Mesenteric fat pad (tissue), 1 donor: ENCODE measurements at regions not wholly inside any gene's neighbourhood (a gene's known extent, or its start where the extent isn't known, plus 50 kb on each side); places are given as distances from the start of the nearest gene placed in this dataset.
A peak's percentile ranks its signal among the peaks of the same experiment; 100 is the strongest.

Experiments
- DNase-seq: peaks from one replicate; pipeline ENCODE4 v3.0.0-alpha.2; 2020; ENCODE audit warnings: low spot score
- donor health status: DM: yes; HTN: yes; CAD: no.

- no peak for DNase-seq
Observed at GRCh38 chr6:92086750-92087149, 1332.6 kb downstream of the EPHA7 start.

- DNase-seq, result peak; percentile 37
Observed at GRCh38 chr6:92083914-92084313, 1335.4 kb downstream of the EPHA7 start.

GRCh38 chr6:92072387-92072786 lies 1347.0 kb downstream of the EPHA7 start:
- no peak for DNase-seq

- no peak for DNase-seq
Observed at GRCh38 chr6:92069781-92070180, 1349.6 kb downstream of the EPHA7 start.

GRCh38 chr6:92052513-92052912 lies 1366.8 kb downstream of the EPHA7 start:
- DNase-seq, result no peak

GRCh38 chr6:92050216-92050615 lies 1369.1 kb downstream of the EPHA7 start:
- no peak for DNase-seq

- no peak for DNase-seq
Observed at GRCh38 chr6:92047860-92048259, 1371.5 kb downstream of the EPHA7 start.

- no peak for DNase-seq
Observed at GRCh38 chr6:92047152-92047850, 1372.1 kb downstream of the EPHA7 start.

GRCh38 chr6:92044312-92044711 lies 1375.0 kb downstream of the EPHA7 start:
- no peak for DNase-seq

- DNase-seq, result no peak
Observed at GRCh38 chr6:92043777-92044176, 1375.6 kb downstream of the EPHA7 start.

- no peak for DNase-seq
Observed at GRCh38 chr6:92026878-92027277, 1392.5 kb downstream of the EPHA7 start.

GRCh38 chr6:92024881-92025280 lies 1394.5 kb downstream of the EPHA7 start:
- no peak for DNase-seq

- DNase-seq, result no peak
Observed at GRCh38 chr6:92024110-92024509, 1395.2 kb downstream of the EPHA7 start.

- DNase-seq, result no peak
Observed at GRCh38 chr6:92023410-92023966, 1395.9 kb downstream of the EPHA7 start.

- DNase-seq, result no peak
Observed at GRCh38 chr6:92011681-92012245, 1407.6 kb downstream of the EPHA7 start.

GRCh38 chr6:92008757-92009502 lies 1410.4 kb downstream of the EPHA7 start:
- DNase-seq, result no peak

GRCh38 chr6:92000112-92000511 lies 1413.2 kb upstream of the MAP3K7 start:
- no peak for DNase-seq

GRCh38 chr6:91994787-91995186 lies 1407.9 kb upstream of the MAP3K7 start:
- DNase-seq, result no peak

GRCh38 chr6:91982559-91982958 lies 1395.7 kb upstream of the MAP3K7 start:
- no peak for DNase-seq

- DNase-seq, result no peak
Observed at GRCh38 chr6:91976797-91977196, 1389.9 kb upstream of the MAP3K7 start.

- no peak for DNase-seq
Observed at GRCh38 chr6:91970700-91971099, 1383.8 kb upstream of the MAP3K7 start.

- DNase-seq, result no peak
Observed at GRCh38 chr6:91965872-91966271, 1379.0 kb upstream of the MAP3K7 start.
